ENCODE measurements at regions not wholly inside any gene's neighbourhood (a gene's known extent, or its start where the extent isn't known, plus 50 kb on each side); places are given as distances from the start of the nearest gene placed in this dataset.

DNA sequence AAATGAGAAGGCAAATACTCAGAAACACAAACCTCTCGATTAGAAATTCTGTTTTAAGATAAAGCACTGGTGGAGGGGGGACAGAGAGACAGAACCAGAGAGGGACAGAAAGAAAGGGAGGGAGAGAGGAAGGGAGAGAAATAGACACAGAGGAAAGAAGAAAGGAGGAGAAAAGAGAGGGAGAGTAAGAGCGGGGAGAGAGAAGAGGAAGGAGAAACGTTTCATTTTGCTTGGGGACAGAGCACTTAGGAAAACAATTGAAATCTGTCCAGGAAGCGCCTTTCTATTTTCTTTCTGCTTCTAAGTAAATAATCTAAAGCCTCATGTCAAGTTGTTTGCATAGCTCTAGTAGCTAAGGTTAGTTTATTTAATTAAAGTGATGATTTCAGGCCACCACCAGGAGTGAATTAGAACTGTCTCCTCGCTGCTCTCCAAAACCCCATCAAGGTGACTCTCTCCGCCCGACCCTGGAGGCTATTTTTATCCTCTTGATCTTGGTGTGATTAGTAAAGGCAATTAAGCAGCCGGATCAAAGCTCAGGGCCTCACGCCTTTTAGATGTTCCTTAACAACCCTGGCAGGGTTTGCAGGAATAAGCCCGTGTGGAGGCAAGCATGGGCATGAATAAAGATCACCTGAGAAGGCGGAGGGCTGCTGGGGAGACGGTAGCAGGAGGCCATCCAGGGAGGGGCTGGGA lies 73.4 kb upstream of the INSIG1 start:
- no peak for DNase-seq (ENCODE audit: low read depth)
- H3K4me3 ChIP-seq (ENCODE audit: low read depth, low read length), result no peak overlapping the region

DNA sequence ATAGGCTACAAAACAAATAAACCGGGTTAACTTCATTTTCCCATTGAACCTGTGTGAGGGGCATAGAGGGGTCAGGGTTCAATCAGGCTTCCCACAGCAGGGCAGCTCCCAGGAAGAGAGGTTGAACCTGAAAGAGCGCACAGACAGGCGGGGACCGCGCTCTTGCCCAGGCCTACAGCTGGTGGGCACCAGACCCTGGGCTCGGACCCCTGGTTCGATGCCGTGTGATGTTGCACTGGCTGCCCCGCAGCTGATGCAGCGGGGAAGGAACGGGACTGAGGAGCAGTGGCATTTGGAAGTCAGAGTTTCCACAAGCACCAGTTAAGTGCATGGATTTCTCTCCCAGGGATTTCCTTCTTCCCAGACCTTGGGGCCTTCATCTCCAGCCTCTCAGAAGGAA lies 72.6 kb upstream of the INSIG1 start:
- no peak for DNase-seq (ENCODE audit: low read depth)
- H3K4me3 ChIP-seq (ENCODE audit: low read depth, low read length), result no peak overlapping the region
- TF ChIP-seq, protein P1, sequence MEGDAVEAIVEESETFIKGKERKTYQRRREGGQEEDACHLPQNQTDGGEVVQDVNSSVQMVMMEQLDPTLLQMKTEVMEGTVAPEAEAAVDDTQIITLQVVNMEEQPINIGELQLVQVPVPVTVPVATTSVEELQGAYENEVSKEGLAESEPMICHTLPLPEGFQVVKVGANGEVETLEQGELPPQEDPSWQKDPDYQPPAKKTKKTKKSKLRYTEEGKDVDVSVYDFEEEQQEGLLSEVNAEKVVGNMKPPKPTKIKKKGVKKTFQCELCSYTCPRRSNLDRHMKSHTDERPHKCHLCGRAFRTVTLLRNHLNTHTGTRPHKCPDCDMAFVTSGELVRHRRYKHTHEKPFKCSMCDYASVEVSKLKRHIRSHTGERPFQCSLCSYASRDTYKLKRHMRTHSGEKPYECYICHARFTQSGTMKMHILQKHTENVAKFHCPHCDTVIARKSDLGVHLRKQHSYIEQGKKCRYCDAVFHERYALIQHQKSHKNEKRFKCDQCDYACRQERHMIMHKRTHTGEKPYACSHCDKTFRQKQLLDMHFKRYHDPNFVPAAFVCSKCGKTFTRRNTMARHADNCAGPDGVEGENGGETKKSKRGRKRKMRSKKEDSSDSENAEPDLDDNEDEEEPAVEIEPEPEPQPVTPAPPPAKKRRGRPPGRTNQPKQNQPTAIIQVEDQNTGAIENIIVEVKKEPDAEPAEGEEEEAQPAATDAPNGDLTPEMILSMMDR (IDR thresholded peaks at IDR 0.05; ENCODE audit: insufficient read depth, low read depth, low read length, missing control alignments), result no peak

More for the DNA sequence above, 73.4 kb upstream of the INSIG1 start:
- TF ChIP-seq, protein P1 (IDR thresholded peaks at IDR 0.05; ENCODE audit: insufficient read depth, low read depth, low read length, missing control alignments), result no peak

DNA sequence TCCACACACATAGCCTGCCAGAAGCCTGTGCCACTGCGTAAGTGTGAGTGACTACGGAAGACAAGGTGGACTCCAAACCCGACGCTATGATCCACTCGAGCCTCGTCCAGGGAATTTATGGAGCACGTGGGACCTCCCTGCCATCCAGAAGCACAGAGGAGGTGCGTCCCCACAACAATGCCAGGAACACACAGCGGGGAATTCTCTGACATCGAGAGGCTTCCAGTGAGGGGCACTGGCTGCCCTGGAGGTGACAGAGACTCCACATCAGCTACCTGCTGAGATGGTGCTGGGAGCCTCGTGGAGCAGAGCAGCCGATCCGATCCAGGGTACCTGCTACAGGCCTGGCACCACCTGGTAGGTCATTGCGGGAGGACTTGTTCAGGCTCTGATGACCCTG lies 72.2 kb upstream of the INSIG1 start:
- no peak for DNase-seq (ENCODE audit: low read depth)
- H3K4me3 ChIP-seq (ENCODE audit: low read depth, low read length), result no peak overlapping the region
- TF ChIP-seq, protein P1 (IDR thresholded peaks at IDR 0.05; ENCODE audit: insufficient read depth, low read depth, low read length, missing control alignments), result no peak

DNA sequence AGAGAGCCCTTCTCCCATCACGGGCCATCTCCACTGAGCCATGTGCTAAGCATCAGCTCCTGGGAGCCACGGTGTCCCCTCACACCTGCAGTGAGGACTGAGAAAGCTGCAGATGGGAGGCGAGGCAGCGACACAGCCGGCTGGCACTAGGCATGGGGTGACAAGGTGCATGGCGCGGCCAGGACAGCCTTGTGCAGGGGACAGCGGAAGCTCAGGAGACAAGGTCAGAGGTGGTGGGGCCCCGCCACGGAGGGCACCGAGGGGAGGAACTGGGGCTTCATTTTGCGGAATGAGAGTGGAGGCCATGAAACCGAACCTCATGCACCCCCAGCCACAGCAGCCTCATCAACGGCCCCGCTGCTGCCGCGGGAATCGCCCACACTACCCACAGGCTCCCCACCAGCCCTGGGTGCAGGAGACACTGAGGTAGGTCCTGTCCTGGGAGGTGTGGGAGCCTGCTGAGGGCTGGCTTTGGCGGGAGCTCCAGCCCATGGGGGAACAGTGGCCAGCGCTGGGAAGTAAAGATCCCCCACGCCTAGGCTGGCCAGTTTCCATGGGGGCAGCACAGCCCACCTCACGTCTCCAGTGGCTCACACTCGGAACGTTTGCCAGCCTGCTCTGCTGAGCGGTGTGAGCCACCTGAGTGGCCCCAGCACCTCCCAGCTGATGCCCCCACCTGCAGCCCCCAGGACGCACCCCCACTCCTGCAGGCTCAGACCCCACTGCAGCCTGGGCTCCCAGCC lies 71.2 kb upstream of the INSIG1 start:
- no peak for DNase-seq (ENCODE audit: low read depth)
- H3K4me3 ChIP-seq (ENCODE audit: low read depth, low read length), result no peak overlapping the region
- TF ChIP-seq, protein P1 (IDR thresholded peaks at IDR 0.05; ENCODE audit: insufficient read depth, low read depth, low read length, missing control alignments), result no peak

DNA sequence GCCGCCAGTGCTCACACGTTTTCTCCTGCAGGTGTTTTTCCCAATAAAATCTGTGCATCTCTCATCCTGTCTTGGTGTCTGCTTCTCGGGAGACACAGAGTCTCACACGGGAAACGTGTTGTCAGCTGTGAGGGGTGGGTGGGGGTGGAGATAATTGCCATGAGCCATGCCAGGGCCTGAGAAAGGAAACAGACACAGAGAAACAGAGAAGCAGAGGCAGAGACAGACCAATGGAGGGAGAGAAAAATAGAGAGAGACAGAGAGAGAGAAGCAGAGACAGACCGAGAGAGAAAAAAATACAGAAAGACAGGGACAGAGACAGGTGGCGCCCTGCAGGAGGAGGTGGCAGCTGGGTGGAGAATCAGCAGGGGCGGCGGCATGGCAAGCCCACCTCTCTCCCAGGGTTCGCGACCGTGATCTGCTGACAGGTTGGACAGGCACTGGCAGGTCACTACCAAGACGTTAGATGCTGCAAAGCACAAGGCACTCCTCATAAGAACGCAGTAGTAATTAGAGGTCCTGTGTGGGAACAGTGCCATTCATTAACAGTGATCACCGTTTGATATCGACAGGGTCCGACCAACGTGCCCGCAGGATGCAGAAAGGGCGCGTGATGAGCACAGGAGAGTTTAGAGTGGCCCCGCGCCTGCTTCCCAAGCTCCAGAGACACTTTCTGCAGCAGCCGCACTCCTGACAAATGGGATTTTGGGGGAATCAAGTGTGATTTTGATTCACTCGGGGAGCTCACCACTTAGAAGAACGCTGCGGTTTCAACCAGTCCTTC lies 70.5 kb upstream of the INSIG1 start:
- DNase-seq (ENCODE audit: low read depth), result no peak
- TF ChIP-seq, protein P1 (IDR thresholded peaks at IDR 0.05; ENCODE audit: insufficient read depth, low read depth, low read length, missing control alignments), result no peak

DNA sequence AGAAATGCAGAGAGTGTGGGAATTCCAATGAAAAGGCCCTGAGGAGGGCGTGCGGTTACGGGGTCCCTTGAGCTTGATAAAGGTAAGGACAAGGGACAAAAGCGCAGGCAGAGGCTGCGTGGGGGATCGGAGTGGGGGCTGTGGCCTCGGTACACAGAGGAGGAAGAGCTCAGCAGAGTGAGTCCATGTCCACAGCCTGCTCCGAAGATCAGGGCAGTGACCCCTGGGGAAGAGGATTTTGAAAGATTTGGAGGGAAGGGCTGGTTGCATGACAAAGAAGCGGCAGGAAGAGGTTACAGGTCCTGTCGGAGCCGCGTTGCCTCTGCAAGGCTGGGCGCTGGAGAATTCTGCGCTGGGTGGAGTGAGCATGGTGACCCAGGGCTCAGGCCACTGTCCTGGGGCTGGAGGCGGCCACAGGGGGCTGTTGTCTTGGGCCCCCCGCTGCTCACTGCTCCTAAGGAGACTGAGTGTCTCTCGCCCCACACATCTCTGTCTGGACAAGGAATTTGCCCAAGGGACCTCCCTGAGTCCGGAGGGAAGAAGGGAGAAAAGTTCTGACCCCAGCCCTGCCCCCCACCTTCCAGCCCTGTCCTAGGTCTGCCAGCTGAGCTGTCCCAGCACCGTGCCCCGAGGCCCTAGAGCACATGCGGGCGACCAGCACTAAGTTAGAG lies 69.8 kb upstream of the INSIG1 start:
- no peak overlapping the region for H3K4me3 ChIP-seq (ENCODE audit: low read depth, low read length)
- DNase-seq (ENCODE audit: low read depth), result no peak
- TF ChIP-seq, protein P1 (IDR thresholded peaks at IDR 0.05; ENCODE audit: insufficient read depth, low read depth, low read length, missing control alignments), result no peak

More for the DNA sequence above, 70.5 kb upstream of the INSIG1 start:
- no peak overlapping the region for H3K4me3 ChIP-seq (ENCODE audit: low read depth, low read length)

Data from GM12865 (cell line).